Dermis blood vessel endothelial cell (primary cell): ENCODE measurements at regions not wholly inside any gene's neighbourhood (a gene's known extent, or its start where the extent isn't known, plus 50 kb on each side); places are given as distances from the start of the nearest gene placed in this dataset.
"Not testable (repeated sequence)": the region's sequence is repeated elsewhere in the genome, so short reads cannot be mapped to it uniquely, and the experiment has no call there.

Experiments
- DNase-seq: peaks from one replicate; pipeline ENCODE4 v3.0.0; 2010

DNA sequence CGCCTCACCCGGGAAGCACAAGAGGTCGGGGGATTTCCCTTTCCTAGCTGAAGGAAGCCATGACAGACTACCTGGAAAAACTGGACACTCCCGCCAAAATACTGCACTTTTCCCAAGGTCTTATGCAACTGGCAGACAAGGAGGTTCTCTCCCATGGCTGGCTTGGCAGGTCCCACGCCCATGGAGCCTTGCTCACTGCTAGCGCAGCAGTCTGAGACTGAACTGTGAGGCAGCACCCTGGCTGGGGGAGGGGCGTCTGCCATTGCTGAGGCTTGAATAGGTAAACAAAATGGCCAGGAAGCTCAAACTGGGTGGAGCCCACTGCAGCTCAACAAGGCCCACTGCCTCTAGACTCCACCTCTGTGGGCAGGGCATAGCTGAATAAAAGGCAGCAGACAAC lies 92.1 kb downstream of the C4BPA start:
- not testable (repeated sequence) for DNase-seq

DNA sequence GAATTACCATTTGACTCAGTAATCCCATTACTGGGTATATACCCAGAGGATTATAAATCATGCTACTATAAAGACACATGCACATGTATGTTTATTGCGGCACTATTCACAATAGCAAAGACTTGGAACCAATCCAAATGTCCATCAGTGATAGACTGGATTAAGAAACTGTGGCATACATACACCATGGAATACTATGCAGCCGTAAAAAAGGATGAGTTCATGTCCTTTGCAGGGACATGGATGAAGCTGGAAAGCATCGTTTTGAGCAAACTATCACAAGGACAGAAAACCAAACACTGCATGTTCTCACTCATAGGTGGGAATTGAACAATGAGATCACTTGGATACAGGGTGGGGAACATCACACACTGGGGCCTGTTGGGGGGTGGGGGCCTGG lies 97.5 kb downstream of the C4BPA start:
- not testable (repeated sequence) for DNase-seq

DNA sequence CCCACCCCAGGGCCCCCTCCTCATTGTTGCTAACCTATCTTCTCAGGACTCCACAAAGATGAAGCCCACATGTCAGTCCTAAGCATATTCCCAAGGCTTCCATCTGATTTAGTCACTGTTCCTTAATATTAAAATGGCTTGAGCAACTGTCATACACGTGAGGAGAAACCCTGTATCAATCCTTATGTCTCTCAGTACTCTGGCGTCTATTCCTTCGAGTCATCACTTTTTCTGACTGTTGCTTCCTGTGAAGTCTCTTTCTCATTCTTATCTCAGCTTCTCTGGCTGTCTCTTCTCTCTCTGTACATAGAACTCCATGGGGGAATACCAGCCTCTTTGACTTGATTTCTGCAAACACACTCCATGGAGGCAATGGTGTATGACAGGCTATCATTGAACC lies 98.4 kb downstream of the C4BPA start:
- DNase-seq: no peak

DNA sequence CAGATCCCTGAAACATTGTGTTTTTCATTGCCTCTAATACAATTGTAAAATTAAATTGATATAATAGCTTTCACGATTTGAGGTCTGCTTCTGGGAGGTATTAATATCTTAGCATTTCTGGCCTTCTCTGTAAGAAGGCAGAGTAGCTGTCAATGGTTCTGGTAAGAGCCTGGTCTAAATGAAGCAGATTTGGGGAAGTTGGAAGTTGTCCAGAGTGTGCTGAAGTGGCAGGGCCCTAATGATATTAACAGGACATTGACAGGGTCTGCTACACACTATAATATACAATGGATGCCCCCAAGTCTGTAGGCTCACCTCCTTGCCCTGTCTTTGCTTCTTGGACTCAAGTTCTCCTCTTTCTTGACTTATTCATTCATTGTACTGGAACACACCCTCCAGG lies 99.5 kb downstream of the C4BPA start:
- no peak for DNase-seq

DNA sequence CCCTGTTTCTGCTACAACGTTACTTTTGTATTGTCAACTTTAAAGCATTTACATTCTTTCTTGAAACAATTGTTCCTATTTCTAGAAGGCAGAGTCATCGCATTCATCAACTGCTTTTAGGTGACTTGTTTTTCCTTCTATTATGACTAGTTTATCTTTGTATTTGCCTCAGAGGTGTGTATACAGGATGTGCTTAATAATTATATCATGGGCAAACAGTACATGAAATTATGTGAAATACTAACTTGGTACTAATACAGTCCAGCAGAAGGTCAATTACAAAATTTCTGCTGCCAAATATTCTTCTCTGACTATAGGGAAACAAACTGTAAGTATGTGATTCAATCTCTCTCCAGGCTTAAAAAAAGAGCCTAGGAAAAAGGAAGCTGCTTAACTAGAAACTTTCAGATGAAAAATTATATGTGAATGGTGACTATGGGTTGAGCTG lies 101.6 kb downstream of the C4BPA start:
- DNase-seq: peak; percentile 57

DNA sequence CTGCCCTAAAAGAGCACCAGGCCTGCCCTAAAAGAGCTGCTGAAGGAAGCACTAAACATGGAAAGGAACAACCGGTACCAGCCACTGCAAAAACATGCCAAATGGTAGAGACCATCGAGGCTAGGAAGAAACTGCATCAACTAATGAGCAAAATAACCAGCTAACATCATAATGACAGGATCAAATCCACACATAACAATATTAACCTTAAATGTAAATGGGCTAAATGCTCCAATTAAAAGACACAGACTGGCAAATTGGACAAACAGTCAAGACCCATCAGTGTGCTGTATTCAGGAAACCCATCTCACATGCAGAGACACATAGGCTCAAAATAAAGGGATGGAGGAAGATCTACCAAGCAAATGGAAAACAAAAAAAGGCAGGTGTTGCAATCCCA lies 104.7 kb downstream of the C4BPA start:
- not testable (repeated sequence) for DNase-seq

DNA sequence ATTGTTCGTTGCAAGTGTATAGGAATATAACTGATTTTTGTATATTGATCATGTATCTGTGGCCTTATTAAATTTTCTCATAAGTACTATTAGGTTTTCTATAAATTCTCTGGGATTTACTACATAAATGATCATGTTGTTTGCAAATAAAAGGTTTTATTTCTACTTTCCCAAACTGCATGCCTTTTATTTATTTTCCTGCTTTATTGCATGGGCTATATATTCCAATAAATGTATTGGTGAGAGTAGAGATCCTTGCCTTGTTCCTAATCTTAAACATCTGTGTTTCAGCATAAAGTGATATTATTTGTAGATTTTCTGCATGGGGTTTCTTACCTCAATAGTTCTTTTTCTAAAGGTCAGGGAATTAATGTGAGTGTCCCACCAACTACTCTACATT lies 107.0 kb upstream of the CD55 start:
- DNase-seq: no peak

DNA sequence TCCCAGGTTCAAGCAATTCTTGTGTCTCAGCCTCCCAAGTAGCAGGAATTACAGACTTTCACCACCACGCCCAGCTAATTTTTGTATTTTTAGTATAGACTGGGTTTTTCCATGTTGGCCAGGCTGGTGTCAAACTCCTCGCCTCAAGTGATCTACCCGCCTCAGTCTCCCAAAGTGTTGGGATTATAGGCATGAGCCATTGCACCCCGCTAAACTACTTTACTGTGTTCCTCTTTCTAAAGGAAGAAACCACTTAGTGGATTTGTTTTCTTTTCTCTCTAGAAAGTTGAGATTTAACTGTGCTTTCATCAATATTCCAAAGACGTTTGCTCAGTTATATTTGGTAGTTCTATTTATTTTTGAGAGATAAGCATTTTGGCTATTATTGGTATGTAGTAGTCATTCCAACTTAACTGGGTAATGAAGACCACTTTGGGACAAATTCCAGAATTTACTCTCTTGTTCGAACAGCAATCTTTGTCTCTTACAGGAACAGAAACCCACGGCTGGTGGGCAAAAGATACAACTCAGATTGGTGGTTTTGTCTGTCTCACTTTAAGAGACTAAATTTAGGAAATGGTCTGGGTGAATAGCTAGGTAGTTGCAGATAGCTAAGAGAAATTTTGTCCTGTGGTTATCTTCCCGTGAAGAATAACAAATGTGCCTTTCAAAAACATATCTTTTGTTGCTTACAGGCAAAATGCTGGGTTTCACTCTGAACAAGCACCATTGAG lies 103.5 kb upstream of the CD55 start:
- no peak for DNase-seq

DNA sequence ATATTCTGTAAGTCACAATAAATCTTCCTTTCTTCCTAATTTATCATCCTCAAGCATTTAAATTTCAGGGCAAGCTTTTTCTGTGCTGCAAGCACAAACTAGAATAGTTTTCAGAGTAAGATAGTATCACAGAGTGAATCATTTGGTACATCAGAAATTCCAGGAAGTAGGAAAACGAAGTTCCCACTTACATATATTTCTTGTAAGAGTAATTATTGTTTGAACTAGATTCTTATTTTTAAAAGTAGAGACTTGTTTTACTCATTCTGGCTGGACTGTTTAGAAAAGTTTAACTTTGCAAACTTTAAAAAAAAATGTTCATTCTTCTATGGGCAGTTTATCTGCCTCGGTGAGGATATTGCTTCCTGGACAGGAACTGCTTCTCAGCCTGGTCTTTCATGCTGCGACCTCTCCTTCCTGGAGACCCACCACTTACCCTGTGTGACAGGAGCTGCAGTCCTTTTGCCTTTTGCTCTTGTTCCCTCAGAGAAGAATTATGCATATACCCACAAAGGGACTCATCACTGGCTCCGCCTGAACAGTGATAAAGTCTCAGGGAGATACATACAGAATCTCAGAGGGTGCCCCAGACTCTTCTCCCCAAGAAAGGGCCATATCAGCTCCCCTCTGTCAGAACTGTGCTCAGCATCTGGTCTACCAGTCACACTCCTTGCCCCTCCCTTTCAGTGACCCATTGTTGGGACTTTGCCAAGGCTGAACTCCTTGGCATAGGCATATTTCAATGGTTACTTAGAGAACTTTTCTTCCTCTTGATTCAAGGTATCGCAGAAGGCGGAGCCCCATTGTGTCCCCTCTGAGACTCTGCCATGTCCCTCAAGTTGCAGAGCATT lies 102.7 kb upstream of the CD55 start:
- peak; percentile 72 for DNase-seq

DNA sequence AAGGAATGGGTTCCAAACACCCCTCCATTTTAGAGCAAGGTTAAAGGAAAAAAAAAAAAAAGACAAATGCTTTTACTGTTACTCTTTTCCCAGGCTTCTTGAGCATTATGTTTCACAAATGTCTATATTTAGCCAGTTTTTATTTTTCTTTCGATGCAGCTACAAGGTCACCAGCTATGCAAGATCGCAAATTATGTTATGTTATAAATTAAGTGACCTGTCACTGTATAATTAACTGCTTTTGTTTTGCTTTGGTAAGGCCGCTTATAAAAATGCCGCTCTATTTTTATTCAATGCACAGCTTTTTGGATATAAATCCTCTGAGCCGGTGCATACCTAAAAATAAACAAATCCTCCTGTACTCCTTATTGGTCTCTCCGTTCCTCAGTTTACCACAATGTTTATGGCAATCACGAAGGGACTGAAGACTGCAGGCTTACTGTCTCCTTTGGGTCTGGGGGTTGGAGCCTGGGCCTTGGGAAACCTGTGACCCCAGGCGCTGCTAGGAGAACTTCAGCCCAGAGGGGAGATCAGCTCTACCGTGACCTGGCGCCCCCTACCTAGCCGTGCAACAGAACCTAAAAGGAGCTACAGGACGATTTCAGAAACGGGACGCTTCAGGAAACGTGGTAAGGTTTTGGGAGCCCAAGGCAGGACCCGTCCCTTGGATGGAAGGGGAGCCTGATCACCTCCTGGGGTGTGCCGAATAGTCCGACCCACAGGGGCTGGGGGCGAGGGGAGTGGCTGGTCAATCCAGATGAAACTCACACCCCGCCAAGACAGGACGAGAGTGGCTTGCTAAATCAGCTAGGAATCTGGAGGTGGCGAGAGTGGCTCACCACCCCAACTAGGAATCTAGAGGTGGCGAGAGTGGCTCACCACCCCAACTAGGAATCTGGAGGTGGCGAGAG lies 101.2 kb upstream of the CD55 start:
- DNase-seq: no peak

DNA sequence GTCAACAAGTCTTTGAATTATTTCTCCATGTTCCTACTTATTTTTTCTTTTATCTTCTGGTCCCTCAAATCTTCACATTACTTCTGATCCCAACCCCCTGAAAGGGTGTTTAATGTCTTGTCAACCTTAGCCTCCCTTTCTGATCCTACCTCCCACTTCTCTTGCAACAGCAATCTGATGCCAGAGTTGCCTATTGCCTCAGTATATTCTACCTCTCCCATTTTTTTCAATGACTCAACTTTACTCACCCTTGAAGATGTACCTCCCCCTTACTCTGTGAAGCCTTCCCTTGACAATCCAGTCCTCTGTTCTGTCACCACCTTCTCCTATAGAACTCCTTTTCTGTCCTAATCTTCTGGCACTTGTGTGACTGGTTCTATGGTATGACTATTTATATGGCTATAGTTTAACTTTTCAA lies 99.5 kb upstream of the CD55 start:
- DNase-seq: no peak

DNA sequence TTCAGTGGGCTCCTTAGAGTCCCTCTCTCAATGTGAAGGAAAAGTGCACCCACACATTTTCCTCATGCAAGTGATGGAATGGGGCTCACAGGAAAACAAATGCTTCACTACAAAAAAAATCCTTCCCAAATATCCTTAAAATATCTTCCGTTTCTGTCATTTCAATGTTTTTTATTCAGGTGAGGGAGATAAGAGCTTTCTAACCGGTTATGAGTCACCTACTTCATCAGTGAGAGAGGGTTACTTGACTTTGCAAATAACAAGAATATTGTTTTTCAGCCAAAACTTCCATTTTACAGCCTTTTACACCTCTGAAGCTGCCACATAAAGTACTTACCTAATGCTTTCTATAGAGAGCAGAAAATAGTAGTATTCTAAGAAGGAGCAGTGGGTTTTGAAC lies 98.3 kb upstream of the CD55 start:
- DNase-seq: peak; percentile 29

DNA sequence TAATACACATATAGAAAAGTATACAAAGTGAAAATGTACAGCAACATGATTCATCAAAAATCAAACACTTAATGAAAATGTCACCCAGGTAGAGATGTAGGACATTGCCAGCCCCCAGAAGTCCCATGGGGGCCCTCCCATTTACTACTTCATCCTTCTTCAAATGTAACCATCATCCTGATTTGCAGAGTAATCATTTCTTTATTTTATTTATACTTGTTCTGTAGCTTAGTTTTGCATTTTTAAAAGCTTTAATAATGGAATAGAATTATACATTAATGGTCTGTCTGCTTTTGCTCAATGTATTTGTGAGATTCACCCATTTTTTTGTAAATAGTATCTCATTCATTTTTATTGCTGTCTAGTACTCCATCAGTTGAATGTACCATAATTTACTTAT lies 96.8 kb upstream of the CD55 start:
- no peak for DNase-seq

DNA sequence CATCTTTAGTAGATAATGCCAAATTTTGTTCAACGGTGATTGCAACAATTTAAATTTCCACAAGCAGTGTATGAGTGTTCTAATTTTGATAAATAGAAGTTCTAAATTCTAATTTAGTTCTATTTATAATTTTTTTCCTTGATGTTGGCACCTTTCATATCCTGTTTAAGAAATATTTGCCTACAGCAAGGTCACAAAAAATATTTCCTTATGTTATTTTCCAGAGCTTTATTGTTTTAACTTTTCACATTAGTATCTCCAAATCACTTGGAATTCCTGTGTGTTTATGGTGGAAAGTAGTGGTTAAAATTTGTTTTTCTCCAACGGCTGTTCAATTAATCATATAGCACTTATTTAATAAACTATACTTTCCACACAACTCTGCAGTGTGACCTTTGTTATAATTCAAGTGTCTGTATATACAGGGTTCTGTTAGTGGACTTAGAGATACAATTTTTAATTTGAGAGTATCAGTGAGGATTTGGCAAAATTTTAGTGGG lies 94.3 kb upstream of the CD55 start:
- no peak for DNase-seq

DNA sequence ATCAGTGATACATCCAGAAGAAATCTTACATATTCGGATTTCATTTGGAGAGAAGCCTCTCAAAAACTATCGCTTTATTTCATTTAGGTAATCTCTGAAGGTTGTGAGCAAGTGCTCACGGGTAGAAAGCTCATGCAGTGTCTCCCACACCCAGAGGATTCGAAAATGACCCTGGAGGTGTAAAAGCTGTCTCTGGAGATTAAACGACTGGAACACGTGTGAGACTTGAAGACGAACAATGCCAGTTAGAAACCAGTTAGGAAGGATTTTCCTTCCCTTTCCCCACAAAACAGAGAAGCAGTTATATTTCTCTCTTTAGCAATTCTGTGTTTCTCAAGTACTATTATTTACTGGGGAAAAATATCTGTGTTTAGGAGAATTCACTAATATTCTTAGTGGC lies 92.5 kb upstream of the CD55 start:
- no peak for DNase-seq

DNA sequence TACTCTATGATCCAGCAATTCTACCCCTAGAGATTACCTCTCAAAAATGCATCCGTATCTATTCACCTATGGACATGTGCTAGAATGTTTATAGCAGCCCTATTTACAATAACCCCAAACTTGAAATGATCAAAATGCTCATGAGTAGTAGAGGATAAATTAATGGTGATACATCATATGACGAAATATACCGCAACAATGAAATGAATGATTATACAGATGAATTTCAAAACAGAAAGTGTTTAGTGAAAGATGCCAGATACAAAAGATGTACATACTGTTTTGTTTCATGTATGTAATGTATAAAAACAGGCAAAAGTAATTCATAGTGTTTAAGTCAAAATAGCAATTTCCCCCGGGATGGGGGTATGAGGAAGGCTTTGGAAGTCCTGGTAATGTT lies 91.0 kb upstream of the CD55 start:
- no peak for DNase-seq

DNA sequence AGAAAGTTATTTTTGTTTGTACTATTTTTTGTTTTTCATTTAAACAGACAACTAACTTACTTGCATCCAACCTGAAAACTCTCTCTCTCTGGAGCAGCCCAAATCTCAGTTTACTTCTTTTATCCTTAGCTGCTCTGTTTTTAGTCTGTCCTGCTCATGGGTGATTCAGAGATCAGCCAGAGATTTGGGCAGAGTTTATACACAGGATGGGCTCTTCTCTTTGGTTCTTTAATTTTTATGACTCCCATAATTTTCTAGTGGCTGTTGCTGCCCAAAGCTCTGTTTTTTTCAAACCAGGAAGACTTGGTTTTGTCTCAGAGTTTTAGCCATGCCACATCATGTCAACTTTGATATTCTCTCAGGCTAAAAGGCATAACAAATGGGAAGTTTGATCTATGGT lies 86.8 kb upstream of the CD55 start:
- no peak for DNase-seq

DNA sequence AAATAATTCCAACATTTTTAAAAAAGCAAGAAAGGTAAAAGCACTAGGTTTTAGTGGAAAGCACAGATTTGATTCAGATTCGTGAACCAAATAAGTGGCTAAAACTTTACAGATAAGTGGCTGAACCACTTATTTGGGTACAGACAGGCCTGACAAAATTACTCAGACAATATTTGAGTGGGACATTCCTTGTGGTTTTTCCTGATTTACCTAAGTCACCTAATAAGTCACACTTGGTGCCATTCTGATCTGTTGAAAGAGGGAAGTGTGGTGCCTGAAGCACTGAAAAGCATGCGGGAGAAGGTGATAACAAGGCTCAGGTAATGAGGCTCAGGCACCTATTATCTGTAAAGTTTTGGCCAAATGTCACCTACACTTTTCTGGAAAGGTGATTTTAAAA lies 81.6 kb upstream of the CD55 start:
- no peak for DNase-seq

DNA sequence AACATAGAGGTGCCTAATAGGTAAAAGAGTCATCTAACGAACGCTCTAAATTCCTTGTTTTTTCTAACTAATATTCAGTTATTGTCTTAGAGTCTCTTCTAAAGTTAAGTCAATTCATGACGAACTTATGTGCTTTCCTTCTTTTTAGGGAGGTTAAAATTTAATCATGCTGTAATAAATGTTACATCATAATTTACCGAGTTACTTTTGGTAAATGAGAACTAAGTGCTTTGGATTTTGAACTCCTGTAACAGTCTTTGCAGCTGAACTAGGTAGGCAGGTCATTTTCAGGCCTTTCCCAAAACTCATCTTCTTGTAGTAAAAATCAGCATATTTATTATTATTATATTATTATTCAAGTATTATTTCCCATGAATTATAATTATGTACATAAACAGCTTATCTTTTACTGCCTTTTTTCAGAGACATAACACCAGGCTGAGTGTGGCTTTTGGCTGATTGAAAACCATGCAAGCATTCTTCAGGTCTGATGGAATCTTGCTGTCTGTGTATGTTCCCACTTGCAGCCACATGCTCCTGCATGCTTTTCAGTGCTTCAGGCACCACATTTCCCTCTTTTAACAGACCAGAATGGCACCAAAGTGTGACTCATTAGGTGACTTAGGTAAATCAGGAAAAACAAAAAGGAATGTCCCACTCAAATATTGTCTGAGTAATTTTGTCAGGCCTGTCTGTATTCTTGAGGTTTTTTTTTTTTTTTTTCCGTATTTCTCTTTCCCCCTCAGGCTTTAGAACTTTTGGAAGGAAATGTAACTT lies 81.0 kb upstream of the CD55 start:
- DNase-seq: peak; percentile 53

DNA sequence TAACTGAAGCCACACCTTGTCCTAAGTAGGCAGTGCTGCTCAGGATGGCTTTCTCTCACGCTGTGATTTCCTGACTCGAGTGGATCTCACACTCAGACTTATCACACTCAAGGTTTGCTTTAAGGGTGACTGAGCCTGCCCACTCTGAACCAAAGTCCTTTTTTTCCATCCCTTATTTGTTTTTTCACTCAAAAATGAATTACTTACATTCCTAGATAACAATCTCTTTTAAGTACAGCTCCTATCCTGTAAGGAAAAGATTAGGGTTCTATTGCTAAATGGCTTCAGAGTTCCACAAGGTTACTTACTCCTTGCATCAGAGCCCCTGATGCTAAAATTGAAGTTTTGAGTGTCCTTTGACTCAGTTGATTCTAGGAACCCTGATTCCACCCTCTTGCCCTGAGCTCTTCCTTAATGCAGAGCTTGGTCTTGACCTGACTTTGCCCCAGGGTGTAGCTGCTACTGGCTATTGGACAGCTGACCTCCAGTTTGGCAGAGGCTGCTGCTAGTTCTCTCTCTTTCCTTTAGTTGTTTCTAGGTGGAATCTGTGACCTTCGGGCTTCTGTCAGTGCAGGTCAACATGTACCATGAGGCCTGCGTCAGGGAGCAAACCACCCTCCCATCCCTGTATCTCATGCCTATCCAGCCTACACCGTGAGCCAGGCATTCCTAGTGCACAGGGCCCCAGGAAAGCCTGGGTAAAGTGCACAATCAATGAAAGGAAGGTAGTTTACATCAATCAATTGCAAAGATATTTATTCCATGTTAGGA lies 80.1 kb upstream of the CD55 start:
- DNase-seq: peak; percentile 11
